Colonic mucosa (tissue), 4 donors: ENCODE measurements at regions not wholly inside any gene's neighbourhood (a gene's known extent, or its start where the extent isn't known, plus 50 kb on each side); places are given as distances from the start of the nearest gene placed in this dataset.
"Not testable (repeated sequence)": the region's sequence is repeated elsewhere in the genome, so short reads cannot be mapped to it uniquely, and the experiment has no call there.

Source experiments
- DNase-seq: peaks from one replicate; pipeline ENCODE4 v3.0.0-alpha.2; 2020
- H3K27ac ChIP-seq: fragments of 200-600 bp; one replicate; pipeline ENCODE4 v1.8.0; 2021
- H3K27me3 ChIP-seq: fragments of 200-600 bp; one replicate; pipeline ENCODE4 v1.8.0; 2021
- H3K36me3 ChIP-seq: fragments of 200-600 bp; one replicate; pipeline ENCODE4 v1.8.0; 2021
- H3K4me1 ChIP-seq: fragments of 200-600 bp; one replicate; pipeline ENCODE4 v1.8.0; 2021; ENCODE audit warnings: mild to moderate bottlenecking
- H3K4me3 ChIP-seq: fragments of 200-600 bp; one replicate; pipeline ENCODE4 v1.8.0; 2021
- H3K9ac ChIP-seq, 2 donors: one replicate each; pipeline ENCODE4 v1.7.0; 2013; ENCODE audit warnings: control low read depth in 2 of 2, low read depth in 2 of 2, low read length in 2 of 2
- H3K9me3 ChIP-seq: fragments of 200-600 bp; one replicate; pipeline ENCODE4 v1.8.0; 2021
- CTCF ChIP-seq: fragments of 200-600 bp; IDR thresholded peaks from one replicate; pipeline ENCODE4 v1.8.0; 2022; ENCODE audit warnings: antibody characterized with exemption, mild to moderate bottlenecking
- intact Hi-C: fragments of 100-400 bp; cut with DNase I; formaldehyde crosslinking; loops from one replicate; pipeline ENCODE4 v1.14.1; 2022
- donor health status: healthy.
- donor health status: DM: no; HTN: no; CAD: no.
- donor health status: DM: no; HTN: no; CAD: no.

GRCh38 chr6:157748839-157749571 is 74.0 kb upstream of the SNX9 start:
- no peak for DNase-seq
- intact Hi-C loops, result no loop called here
- Histone ChIP-seq H3K9me3 (no peaks in the 10 kb centered on the region), H3K9ac (no peak overlapping the region), H3K4me3 (no peak overlapping the region), H3K36me3 (no peaks in the 10 kb centered on the region), H3K4me1 (no peaks in the 10 kb centered on the region), H3K27me3 (no peaks in the 10 kb centered on the region), H3K27ac (no peak overlapping the region)
- TF ChIP-seq CTCF, result no peak

GRCh38 chr6:157750973-157751372 is 72.1 kb upstream of the SNX9 start:
- H3K9ac ChIP-seq, H3K36me3 ChIP-seq, H3K27ac ChIP-seq, H3K27me3 ChIP-seq, H3K9me3 ChIP-seq, H3K4me3 ChIP-seq, DNase-seq, H3K4me1 ChIP-seq: not testable (repeated sequence)
- intact Hi-C loops, result loop anchor here (10.0 kb wide), 1 partner anchor 324 kb away; no protein-coding TSS in a partner anchor

- no peak overlapping the region for H3K27ac ChIP-seq
- no peaks in the 10 kb centered on the region for H3K4me1 ChIP-seq
- H3K9me3 ChIP-seq, result no peaks in the 10 kb centered on the region
- no peak for DNase-seq
- no peak for TF ChIP-seq CTCF
- intact Hi-C loops, result loop anchor here (10.0 kb wide), 1 partner anchor 323 kb away; no protein-coding TSS in a partner anchor
- H3K4me3 ChIP-seq, result no peak overlapping the region
- no peaks in the 10 kb centered on the region for H3K36me3 ChIP-seq
- H3K27me3 ChIP-seq, result no peaks in the 10 kb centered on the region
- H3K9ac ChIP-seq, result no peak overlapping the region
Observed at GRCh38 chr6:157751547-157752200, 71.4 kb upstream of the SNX9 start.

GRCh38 chr6:157752879-157753278 is 70.2 kb upstream of the SNX9 start:
- not testable (repeated sequence) for H3K27me3 ChIP-seq, H3K36me3 ChIP-seq, H3K9me3 ChIP-seq, H3K9ac ChIP-seq, H3K4me3 ChIP-seq, H3K27ac ChIP-seq, DNase-seq, H3K4me1 ChIP-seq
- intact Hi-C loops, result loop anchor here (10.0 kb wide), 1 partner anchor 322 kb away; no protein-coding TSS in a partner anchor

GRCh38 chr6:157753291-157753690 is 69.8 kb upstream of the SNX9 start:
- no peak overlapping the region for H3K9ac ChIP-seq
- H3K27ac ChIP-seq, result no peak overlapping the region
- no peak for DNase-seq
- intact Hi-C loops, result loop anchor here (10.0 kb wide), 1 partner anchor 322 kb away; no protein-coding TSS in a partner anchor
- no peaks in the 10 kb centered on the region for H3K27me3 ChIP-seq
- no peaks in the 10 kb centered on the region for H3K36me3 ChIP-seq
- no peak overlapping the region for H3K4me3 ChIP-seq
- no peak for TF ChIP-seq CTCF
- no peaks in the 10 kb centered on the region for H3K9me3 ChIP-seq
- H3K4me1 ChIP-seq, result no peaks in the 10 kb centered on the region

GRCh38 chr6:157753801-157754200 is 69.2 kb upstream of the SNX9 start:
- H3K4me1 ChIP-seq, H3K27ac ChIP-seq, H3K27me3 ChIP-seq, H3K9me3 ChIP-seq, DNase-seq, H3K36me3 ChIP-seq, H3K4me3 ChIP-seq, H3K9ac ChIP-seq: not testable (repeated sequence)
- intact Hi-C loops, result loop anchor here (10.0 kb wide), 1 partner anchor 321 kb away; no protein-coding TSS in a partner anchor

- H3K9me3 ChIP-seq, result no peaks in the 10 kb centered on the region
- no peaks in the 10 kb centered on the region for H3K36me3 ChIP-seq
- no peaks in the 10 kb centered on the region for H3K27me3 ChIP-seq
- H3K9ac ChIP-seq, result no peak overlapping the region
- no peak for DNase-seq
- H3K4me3 ChIP-seq, result no peak overlapping the region
- H3K27ac ChIP-seq, result no peak overlapping the region
- intact Hi-C loops, result loop anchor here (10.0 kb wide), 1 partner anchor 320 kb away; no protein-coding TSS in a partner anchor
- no peak for TF ChIP-seq CTCF
- no peaks in the 10 kb centered on the region for H3K4me1 ChIP-seq
Observed at GRCh38 chr6:157754351-157754750, 68.7 kb upstream of the SNX9 start.
